ENCODE measurements at regions not wholly inside any gene's neighbourhood (a gene's known extent, or its start where the extent isn't known, plus 50 kb on each side); places are given as distances from the start of the nearest gene placed in this dataset.
A peak's percentile ranks its signal among the peaks of the same experiment; 100 is the strongest.
"Not testable (repeated sequence)": the region's sequence is repeated elsewhere in the genome, so short reads cannot be mapped to it uniquely, and the experiment has no call there.

- DNase-seq (ENCODE audit: low read depth) = no peak
Observed at GRCh38 chr20:48047447-48047846, 262.2 kb upstream of the SULF2 start.

GRCh38 chr20:48042628-48043027, 257.3 kb upstream of the SULF2 start:
- DNase-seq (ENCODE audit: low read depth) = no peak

GRCh38 chr20:48041078-48041780, 255.9 kb upstream of the SULF2 start:
- no peak for DNase-seq (ENCODE audit: low read depth)

DNA sequence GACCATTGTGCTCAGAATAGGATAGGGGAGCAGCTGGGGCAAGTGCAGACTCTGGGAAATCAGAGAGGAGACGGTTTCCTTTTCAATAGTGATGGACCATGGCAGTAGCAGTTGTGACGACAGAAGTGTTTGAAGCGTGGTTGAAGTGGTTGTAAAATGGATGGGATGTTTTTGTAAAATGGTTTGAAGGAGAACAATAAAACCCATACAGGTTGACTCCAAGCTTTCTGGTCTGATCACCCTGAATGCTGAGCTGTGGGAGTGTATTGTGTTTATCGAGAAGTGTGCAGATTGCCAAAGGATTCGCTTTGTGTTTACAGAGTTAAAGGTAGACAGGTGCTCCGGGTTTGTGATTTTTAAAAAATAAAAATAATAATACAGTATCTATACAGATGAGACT, 255.2 kb upstream of the SULF2 start:
- no peak for DNase-seq (ENCODE audit: low read depth)

GRCh38 chr20:48040051-48040450, 254.8 kb upstream of the SULF2 start:
- DNase-seq (ENCODE audit: low read depth) = no peak

- DNase-seq (ENCODE audit: low read depth) = no peak
Observed at GRCh38 chr20:48039514-48039913, 254.2 kb upstream of the SULF2 start.

DNA sequence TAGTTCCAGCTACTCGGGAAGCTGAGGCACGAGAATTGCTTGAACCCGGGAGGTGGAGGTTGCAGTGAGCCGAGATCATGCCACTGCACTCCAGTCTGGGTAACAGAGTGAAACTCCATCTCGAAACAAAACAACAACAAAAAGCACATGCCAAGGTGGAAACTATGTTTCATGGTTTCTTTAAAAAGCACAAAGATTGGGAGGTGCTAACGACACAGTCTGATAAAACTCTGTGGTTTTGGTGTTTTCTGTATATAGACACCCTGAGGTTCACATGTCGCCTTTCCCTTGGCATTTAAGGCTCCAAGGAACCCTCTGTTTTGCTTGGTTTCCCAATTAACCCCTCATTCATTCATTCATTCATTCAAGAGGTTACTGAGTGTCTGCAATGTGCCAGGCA, 253.4 kb upstream of the SULF2 start:
- no peak for DNase-seq (ENCODE audit: low read depth)

- DNase-seq (ENCODE audit: low read depth) = not testable (repeated sequence)
Observed at GRCh38 chr20:48037798-48038197, 252.5 kb upstream of the SULF2 start.

DNA sequence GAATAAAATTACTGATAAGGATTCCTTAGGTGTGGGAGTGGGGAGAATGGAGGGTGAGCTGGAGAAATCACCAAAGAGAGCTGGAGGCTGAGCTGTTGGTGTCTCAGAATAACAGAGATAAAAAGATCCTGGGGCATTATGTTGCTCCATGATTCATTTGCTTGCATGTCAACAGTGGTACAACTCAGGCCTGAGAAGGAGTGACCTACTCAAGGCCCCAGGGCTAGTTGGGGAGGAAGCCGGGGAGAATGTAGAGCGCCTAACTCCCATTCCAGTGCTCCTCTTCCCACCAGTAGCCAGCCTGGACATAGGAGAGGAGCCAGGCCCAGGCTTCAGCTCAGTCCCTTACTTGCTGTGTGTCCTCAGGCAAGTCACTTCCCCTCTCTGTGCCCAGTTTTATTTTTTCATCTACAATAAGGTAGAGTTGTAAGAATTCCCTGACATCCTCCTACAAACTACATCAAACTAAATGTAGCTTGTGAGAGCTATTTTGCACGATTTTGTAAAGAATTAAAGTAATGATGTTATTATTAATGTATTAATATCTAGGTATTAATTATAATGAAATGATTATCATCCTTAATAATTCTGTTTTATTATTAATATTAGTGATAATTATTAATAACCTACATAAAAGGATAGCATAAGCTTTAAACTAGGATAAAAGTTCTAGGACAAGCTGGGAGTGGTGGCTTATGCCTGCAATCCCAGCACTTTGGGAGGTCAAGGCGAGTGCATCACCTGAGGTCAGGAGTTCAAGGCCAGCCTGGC, 250.9 kb upstream of the SULF2 start:
- DNase-seq (ENCODE audit: low read depth) = no peak

DNA sequence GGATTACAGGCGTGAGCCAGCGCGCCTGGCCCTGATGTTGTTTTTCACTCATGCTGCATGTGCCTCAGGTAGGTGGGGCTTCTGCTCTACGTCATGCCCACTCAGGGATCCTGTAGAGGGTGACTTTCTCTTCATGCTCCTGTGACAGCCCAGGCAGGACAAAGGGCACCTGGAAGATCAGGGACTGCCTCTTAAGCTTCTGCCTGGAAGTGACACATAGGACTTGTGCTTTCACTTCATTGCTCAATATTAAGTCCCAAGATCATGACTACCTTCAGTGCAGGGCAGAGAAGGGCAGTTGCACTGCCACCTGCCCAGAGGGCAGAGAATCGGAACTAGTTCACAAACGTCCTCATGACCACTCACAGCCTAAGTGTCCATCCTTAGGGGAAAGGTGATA, 249.5 kb upstream of the SULF2 start:
- no peak for DNase-seq (ENCODE audit: low read depth)

GRCh38 chr20:48033005-48033404, 247.7 kb upstream of the SULF2 start:
- DNase-seq (ENCODE audit: low read depth) = not testable (repeated sequence)

DNA sequence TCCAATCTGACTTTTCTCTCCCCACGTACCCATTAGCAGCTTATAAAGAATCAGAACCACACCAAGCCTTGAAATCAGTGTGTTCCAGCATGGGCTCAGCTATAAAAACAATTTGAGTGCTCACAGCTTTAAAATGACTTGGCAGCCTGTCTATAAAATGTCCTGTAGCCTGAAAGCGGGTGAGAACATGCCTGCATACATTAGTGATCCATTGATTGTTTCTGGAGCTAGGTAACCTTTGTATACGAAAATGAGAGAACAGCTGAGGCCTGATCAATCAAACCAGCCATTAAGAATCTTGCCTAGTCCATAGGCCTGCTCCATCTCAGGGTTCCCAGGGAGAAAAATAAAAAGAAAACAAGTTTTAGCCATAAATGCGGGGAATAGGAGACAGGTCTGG, 245.8 kb upstream of the SULF2 start:
- DNase-seq (ENCODE audit: low read depth) = no peak

GRCh38 chr20:48026981-48027592, 241.8 kb upstream of the SULF2 start:
- DNase-seq (ENCODE audit: low read depth) = no peak

DNA sequence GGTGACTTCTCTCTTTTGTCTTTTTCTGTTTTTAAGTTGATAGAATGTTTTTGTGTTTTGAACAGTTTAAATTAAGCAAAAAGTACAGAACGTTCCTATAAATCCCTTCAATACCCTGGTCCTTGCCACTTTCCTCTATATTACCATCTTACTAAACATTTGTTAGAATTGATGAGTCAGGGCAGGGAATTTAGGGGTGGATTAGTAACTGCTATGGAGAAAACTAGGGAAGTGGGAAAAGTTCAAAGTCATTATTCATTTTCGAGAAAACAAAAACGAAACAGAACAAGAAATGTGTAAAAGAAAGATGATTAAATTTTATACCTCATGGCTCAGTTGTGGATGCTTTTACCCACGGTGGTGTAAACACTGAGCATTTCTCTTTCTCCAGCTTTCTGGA, 240.4 kb upstream of the SULF2 start:
- DNase-seq (ENCODE audit: low read depth) = peak; percentile 55

- peak; percentile 90 for DNase-seq (ENCODE audit: low read depth)
Observed at GRCh38 chr20:48025051-48025515, 239.8 kb upstream of the SULF2 start.

GRCh38 chr20:48024539-48024938, 239.3 kb upstream of the SULF2 start:
- DNase-seq (ENCODE audit: low read depth) = no peak

GRCh38 chr20:48020696-48021095, 235.4 kb upstream of the SULF2 start:
- not testable (repeated sequence) for DNase-seq (ENCODE audit: low read depth)

GRCh38 chr20:48019940-48020339, 234.7 kb upstream of the SULF2 start:
- no peak for DNase-seq (ENCODE audit: low read depth)

DNA sequence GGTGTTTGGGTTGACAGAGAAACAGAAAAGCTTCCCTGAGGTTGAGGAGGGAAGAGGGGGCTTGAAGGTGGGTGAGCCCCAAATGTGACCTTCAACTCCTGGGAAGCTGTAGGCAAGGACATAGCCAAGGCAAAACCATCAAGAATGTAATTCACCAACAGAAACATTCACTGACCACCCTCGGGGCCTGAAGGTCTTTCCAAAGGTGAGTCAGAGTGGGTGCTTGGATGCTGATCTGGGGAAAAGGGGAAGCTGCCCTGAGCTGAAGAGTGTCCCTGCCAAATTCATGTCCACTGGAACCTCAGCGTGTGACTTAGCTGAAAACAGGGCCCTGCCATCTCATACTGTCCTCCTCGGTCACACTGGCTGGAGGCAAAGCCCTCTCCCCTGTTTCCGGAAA, 234.2 kb upstream of the SULF2 start:
- DNase-seq (ENCODE audit: low read depth) = peak; percentile 17

- DNase-seq (ENCODE audit: low read depth) = not testable (repeated sequence)
Observed at GRCh38 chr20:48018851-48019250, 233.6 kb upstream of the SULF2 start.

DNA sequence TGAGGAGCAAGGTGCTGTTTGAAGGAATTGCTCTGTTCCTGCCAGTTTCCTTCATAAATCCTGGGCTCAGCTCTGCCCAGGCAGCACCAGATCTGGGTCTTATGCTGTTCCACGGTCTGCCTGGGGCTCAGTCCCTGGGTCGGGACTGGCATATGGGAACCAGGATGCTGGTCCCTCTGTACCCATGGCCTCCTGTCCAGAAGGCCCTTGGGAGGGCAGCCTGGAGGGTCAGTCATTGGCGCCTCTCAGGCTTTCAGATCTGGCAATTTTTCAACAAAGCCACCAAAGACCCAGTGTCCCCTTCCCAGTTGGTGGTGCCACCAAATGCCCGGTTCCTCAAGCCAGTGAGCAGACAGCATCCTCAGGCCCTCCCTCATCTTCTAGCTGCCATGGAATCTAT, 232.7 kb upstream of the SULF2 start:
- no peak for DNase-seq (ENCODE audit: low read depth)

GRCh38 chr20:48017509-48017908, 232.2 kb upstream of the SULF2 start:
- no peak for DNase-seq (ENCODE audit: low read depth)
